HG02610 (cell line): ENCODE measurements at regions not wholly inside any gene's neighbourhood (a gene's known extent, or its start where the extent isn't known, plus 50 kb on each side); places are given as distances from the start of the nearest gene placed in this dataset.

Experiments
- ATAC-seq: cut with Tn5 transposase; IDR thresholded peaks from one replicate; pipeline ENCODE4 v1.9.1; 2021; ENCODE audit warnings: mild to moderate bottlenecking, moderate library complexity; ENCODE audit not compliant: unreplicated experiment

- ATAC-seq, result peak; percentile 93
These were observed 52.2 kb upstream of the KCNH7 start for GRCh38 chr2:162890690-162891311.

- ATAC-seq, result no peak
These were observed 50.1 kb upstream of the KCNH7 start for GRCh38 chr2:162888652-162889051.
